ENCODE measurements at regions not wholly inside any gene's neighbourhood (a gene's known extent, or its start where the extent isn't known, plus 50 kb on each side); places are given as distances from the start of the nearest gene placed in this dataset.

- no peak for DNase-seq
- H3K4me1 Mint-ChIP-seq, result no peaks in the 10 kb centered on the region
- H3K9me3 Mint-ChIP-seq, result no peaks in the 10 kb centered on the region
- no peaks in the 10 kb centered on the region for H3K36me3 Mint-ChIP-seq (ENCODE audit: low read depth)
- TF ChIP-seq CTCF (IDR thresholded peaks at IDR 0.05), result no peak
- no peak overlapping the region for H3K4me3 Mint-ChIP-seq
- no peak overlapping the region for H3K27ac Mint-ChIP-seq
- H3K27me3 Mint-ChIP-seq (ENCODE audit: low read depth, poor library complexity), result peaks cover 6% of the 10 kb centered on the region
Observed at GRCh38 chr1:172770071-172770470, 111.2 kb downstream of the FASLG start.

GRCh38 chr1:172774561-172774960 is 115.7 kb downstream of the FASLG start:
- H3K9me3 Mint-ChIP-seq, result no peaks in the 10 kb centered on the region
- no peak for DNase-seq
- H3K4me1 Mint-ChIP-seq, result no peaks in the 10 kb centered on the region
- no peak overlapping the region for H3K27ac Mint-ChIP-seq
- no peaks in the 10 kb centered on the region for H3K36me3 Mint-ChIP-seq (ENCODE audit: low read depth)
- peaks cover 6% of the 10 kb centered on the region for H3K27me3 Mint-ChIP-seq (ENCODE audit: low read depth, poor library complexity)
- no peak for TF ChIP-seq CTCF (IDR thresholded peaks at IDR 0.05)
- H3K4me3 Mint-ChIP-seq, result no peak overlapping the region

GRCh38 chr1:172775606-172776005 is 116.7 kb downstream of the FASLG start:
- Mint-ChIP-seq H3K27ac (no peak overlapping the region), H3K9me3 (no peaks in the 10 kb centered on the region), H3K36me3 (ENCODE audit: low read depth) (no peaks in the 10 kb centered on the region), H3K27me3 (ENCODE audit: low read depth, poor library complexity) (peaks cover 6% of the 10 kb centered on the region), H3K4me3 (no peak overlapping the region), H3K4me1 (no peaks in the 10 kb centered on the region)
- no peak for TF ChIP-seq CTCF (IDR thresholded peaks at IDR 0.05)
- DNase-seq, result no peak

- no peak for TF ChIP-seq CTCF (IDR thresholded peaks at IDR 0.05)
- DNase-seq, result no peak
- Mint-ChIP-seq H3K36me3 (ENCODE audit: low read depth) (no peaks in the 10 kb centered on the region), H3K27me3 (ENCODE audit: low read depth, poor library complexity) (peaks cover 4% of the 10 kb centered on the region), H3K27ac (no peak overlapping the region), H3K9me3 (no peaks in the 10 kb centered on the region), H3K4me1 (no peaks in the 10 kb centered on the region), H3K4me3 (no peak overlapping the region)
Observed at GRCh38 chr1:172776071-172776470, 117.2 kb downstream of the FASLG start.

GRCh38 chr1:172777767-172778166 is 118.9 kb downstream of the FASLG start:
- no peaks in the 10 kb centered on the region for H3K4me1 Mint-ChIP-seq
- DNase-seq, result no peak
- no peaks in the 10 kb centered on the region for H3K36me3 Mint-ChIP-seq (ENCODE audit: low read depth)
- H3K27ac Mint-ChIP-seq, result no peak overlapping the region
- peaks cover 2% of the 10 kb centered on the region for H3K9me3 Mint-ChIP-seq
- H3K27me3 Mint-ChIP-seq (ENCODE audit: low read depth, poor library complexity), result no peaks in the 10 kb centered on the region
- no peak for TF ChIP-seq CTCF (IDR thresholded peaks at IDR 0.05)
- no peak overlapping the region for H3K4me3 Mint-ChIP-seq

GRCh38 chr1:172778456-172779455 is 119.9 kb downstream of the FASLG start:
- no peaks in the 10 kb centered on the region for H3K4me1 Mint-ChIP-seq
- H3K27ac Mint-ChIP-seq, result no peak overlapping the region
- H3K9me3 Mint-ChIP-seq, result peaks cover 11% of the 10 kb centered on the region
- TF ChIP-seq CTCF (IDR thresholded peaks at IDR 0.05), result no peak
- H3K36me3 Mint-ChIP-seq (ENCODE audit: low read depth), result no peaks in the 10 kb centered on the region
- H3K4me3 Mint-ChIP-seq, result no peak overlapping the region
- no peak for DNase-seq
- no peaks in the 10 kb centered on the region for H3K27me3 Mint-ChIP-seq (ENCODE audit: low read depth, poor library complexity)

Measured in nephron progenitor cell (in vitro differentiated cells).